NCI-H1048 (cell line): ENCODE measurements at regions not wholly inside any gene's neighbourhood (a gene's known extent, or its start where the extent isn't known, plus 50 kb on each side); places are given as distances from the start of the nearest gene placed in this dataset.
"Not testable (repeated sequence)": the region's sequence is repeated elsewhere in the genome, so short reads cannot be mapped to it uniquely, and the experiment has no call there.

Experiments
- DNase-seq: peaks from one replicate; lab custom pipeline; 2025; lab: John Stamatoyannopoulos, UW

DNA sequence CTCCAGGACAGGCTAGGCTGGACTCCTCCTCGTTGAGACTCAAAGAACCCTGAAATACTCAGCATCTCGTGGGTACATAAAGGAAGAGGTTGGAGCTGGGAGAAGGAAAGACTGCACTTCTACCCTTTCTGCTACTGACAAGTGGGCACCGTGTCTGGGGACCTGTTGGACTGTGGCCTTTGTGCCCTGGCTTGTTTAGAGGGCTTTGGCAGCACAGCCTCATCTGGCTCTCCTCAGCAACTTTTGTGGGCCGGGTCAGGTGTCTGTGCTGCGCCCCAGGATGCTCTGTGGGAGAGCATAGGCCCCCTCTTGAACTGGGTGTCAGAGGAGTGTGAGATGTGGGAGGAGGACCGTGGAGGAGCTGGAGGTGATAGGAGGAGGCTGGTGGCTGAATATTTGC, 142.4 kb downstream of the FCRL5 start:
- DNase-seq, result no peak

DNA sequence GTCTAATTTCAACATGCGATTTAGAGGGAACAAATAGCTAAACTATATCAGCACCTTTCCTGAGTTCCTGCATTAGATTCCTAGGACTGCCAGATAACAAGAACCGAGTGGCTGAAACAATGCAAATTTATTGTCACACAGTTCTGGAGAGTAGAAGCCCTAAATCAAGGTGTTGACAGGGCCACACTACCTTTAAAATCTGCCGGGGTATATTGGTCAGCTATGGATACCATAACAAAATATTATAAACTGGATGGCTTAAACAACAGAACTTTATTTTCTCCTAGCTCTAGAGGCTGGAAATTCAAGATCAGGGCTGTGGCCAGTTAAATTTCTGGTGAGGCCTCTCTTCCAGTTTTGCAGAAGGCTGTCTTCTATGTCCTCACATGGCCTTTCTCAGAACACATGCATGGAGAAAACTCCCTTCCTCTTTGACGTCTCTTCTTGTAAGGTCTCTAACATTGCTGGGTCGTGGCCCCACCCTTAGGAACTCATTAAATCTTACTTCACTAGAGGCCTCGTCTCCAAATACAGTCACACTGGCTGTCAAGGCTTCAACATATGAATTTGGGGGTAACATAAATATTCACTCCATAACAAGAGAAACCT, 144.3 kb downstream of the FCRL5 start:
- DNase-seq, result no peak

DNA sequence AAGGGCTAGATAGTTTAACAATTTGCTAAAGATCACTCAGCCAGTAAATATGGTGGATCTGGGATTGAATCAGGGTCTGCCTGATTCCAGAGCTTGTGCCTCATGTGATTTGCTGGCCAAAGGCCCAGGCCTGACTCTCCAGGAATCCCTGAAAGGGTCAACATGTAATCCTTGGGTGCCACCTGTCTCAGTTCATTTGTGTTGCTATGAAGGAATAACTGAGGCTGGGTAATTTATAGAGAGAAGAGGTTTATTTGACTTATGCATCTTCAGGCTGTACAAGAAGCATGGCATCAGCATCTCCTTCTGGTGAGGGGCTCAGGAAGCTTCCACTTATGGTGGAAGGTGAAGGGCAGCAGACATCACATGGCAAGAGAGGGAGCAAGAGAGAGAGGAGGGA, 144.9 kb downstream of the FCRL5 start:
- DNase-seq, result no peak

DNA sequence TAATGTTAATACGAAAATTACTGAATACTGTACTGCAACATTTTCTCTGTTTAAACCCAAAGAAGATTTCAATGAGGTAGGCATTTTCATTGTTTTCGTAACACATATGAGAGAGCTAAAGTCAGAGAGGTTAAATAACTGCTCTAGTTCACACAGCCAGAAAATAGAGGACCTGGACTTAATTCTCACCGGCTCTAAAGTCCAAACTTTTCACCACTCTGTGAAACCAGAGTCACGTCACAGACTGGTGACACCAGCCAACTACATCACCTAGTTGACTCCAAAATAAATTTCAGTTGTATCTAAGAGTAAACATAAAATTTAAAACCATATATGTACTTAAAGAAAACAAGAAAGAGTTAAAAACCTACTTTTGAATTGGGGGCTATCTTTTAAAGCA, 146.7 kb downstream of the FCRL5 start:
- no peak for DNase-seq

DNA sequence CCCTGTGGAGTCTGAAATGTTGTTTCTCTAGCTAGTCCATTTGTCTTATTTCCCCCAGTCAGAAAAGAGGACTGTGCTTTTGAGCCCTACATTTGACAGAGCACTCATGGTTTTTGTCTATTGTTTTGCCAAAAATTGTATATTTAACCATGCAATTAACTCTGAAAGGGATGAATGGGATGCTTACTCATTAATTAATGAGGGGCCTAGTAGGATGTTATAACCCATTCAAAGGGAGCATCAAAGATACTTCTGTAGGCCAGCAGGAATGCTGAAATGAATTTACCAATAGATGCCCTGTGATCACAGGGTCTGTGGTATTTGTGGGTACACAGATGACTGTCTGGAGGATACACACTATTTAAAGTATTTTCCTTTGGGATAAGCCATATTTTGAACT, 147.7 kb downstream of the FCRL5 start:
- no peak for DNase-seq

DNA sequence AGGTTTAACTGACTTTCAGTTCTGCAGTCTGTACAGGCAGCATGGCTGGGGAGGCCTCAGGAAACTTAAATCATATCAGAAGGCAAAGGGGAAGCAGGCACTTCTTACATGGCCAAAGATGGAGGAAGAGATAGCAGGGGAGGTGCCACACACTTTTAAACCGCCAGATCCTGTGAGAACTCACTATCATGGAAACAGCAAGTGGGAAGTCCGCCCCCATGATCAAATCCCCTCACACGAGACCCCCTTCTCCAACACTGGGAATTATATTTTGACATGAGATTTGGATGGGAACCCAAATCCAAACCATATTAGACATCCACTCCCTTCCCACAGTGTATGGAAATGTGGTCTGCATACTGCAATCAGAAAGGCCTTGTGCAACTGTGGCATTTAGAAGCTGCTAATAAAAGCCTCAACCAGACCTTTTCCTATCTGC, 148.2 kb downstream of the FCRL5 start:
- no peak for DNase-seq

DNA sequence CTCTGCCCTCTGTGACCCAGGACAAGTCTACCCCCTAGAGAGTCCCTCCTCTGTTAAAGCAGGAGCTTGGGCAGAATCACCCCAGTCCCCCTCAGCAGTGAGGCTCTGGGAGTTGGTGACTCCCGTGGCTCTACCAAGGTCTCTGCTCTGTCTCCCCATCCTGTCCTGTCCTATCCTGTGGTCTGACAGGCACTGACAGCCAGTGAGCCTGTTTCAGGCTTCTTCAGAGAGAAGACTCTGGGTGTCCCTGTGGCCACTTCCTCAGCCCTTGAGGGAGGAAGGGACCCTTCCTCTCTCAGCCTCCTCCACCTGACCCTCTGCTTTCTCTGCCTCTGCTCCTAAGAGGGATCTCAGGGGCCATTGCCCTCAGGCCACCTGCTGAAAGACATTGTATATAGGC, 148.7 kb downstream of the FCRL5 start:
- no peak for DNase-seq

DNA sequence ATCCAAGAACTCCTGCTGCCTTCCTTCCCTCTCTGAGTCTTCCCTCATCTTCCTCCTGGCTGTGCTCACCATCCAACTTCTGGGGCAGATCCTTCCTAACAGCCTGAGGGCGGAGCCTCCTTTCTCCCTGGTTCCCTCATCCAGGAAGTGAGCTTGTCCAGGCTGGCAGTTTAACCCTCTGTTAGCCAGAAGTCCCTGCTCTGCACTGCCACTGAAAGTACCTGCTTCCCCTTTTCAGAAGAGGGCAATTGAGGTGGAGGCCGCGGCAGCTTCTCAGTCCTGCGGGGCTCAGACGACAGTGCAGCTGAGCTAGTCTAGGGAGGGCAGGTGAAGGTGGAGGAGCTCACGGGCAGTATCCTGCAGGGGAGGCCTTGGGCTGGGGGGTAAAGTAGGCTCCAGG, 149.1 kb downstream of the FCRL5 start:
- DNase-seq, result no peak

DNA sequence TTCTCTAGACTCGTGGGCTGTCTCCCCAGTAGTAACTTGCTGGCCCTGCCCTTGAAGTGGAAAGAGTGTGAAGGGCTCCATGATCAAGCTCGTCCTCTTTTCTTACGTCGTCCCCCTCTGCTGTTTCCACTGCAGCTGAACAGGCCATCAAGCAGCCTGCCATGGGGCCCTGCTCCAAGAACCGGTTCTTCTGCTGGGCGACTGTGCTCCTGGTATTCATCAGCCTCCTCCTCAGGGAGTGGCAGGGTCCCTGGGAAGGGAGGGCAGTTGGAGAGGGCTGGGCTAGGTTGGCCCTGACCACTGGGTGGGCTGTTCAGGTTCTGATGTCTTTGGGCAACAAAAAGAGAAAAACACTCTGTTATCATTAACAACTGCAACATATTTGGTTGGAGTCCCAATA, 151.5 kb downstream of the FCRL5 start:
- DNase-seq, result no peak

DNA sequence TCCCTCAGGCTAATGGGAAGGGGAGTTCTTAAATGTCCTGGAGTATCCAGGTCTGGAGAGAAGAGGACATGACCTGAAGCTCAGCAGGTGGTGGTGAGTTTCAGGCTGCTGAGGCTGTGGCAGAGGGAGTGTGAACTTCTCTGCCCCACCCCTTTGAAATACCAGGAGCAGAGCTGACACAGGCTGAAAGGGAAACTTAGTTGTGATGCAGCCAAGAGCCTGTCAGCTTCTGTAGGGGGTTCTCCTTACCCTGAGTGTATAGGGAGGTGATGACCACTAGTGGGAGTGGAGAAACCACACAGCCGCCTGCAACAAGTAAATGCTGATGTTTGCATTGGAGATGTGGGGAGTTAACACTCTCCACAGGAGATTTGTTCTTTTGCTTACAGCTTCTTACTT, 152.3 kb downstream of the FCRL5 start:
- no peak for DNase-seq

DNA sequence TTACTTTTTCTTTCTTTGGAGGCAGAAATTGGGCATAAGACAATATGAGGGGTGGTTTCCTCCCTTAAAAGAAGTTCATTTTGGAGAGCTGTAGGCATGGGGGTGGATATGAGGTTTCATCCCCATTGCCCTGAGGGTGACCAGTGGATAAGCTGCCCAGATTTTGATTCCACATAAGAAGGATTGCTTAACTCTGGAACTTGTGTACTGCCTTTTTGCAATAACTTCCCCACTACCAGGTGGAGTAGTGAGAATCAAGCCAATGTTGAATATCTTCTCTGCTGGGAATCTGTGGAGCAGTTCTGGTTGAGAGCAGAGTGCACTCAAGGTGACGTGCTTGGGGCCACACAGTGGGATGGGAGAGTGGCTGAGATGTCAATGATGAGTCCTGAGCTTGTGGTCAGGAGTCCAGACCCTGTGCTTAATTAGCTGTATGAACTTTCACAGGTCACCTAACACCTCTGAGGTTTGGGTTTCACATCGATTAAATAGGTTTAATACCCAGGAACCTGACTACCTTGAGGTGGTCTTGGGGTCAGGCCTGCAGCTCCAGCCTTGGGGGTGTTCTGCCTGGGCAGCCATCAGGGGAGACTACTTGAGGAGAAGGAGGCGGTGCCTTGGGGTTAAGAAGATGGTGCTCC, 152.9 kb downstream of the FCRL5 start:
- no peak for DNase-seq

DNA sequence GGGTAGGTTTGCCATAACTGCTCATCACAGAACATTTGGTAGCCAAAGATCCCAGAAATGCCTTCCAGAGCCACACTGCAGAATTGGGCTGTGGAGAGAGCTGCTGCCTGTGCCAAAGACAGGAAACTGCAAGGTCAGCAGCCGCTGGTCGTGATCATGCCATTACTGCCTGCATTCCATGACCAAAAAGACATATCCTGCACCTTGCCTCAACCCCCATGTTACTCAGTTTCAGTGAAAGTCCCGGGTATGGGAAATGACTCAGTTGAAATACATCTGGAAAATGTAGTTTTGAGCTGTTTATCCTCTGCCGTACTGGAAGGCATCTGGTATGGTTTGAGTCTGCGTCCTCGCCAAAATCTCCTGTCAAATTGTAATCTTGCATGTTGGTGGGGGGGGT, 161.7 kb downstream of the FCRL5 start:
- DNase-seq, result no peak

DNA sequence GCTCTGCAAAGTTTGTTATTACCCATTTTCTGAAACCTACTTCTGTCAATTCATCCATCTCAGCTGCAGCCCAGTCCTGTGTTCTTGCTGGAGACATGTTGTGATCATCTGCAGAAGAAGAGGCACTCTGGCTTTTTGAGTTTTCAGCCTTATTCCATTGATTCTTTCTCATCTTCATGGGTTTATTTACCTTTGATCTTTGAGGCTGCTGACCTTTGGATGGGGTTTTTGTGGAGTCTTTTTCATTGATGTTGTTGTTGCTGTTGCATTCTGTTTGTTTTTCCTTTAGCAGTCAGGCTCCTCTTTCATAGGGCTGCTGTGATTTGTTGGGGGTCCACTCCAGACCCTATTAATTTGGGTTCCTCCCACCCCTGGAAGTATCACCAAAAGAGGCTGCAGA, 164.3 kb downstream of the FCRL5 start:
- DNase-seq, result no peak

DNA sequence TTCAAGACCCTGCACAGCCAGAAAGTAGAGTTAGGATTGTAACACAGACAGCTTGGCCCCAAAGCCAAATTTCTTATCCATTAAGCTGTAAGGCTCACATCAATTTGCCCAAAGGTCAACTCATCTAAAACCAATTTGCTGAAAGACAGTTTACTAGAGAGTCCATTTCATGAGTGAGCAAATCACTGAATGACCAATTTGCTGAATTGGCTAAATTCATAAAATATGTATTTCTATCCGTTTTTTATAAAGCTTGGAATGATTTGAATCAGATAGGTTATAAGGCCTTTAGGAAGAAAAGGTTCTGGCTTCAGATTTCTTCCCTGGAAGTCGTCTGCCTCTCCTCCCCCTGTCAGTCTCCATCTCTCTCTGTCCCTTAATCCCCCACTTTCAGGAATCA, 168.1 kb downstream of the FCRL5 start:
- no peak for DNase-seq

DNA sequence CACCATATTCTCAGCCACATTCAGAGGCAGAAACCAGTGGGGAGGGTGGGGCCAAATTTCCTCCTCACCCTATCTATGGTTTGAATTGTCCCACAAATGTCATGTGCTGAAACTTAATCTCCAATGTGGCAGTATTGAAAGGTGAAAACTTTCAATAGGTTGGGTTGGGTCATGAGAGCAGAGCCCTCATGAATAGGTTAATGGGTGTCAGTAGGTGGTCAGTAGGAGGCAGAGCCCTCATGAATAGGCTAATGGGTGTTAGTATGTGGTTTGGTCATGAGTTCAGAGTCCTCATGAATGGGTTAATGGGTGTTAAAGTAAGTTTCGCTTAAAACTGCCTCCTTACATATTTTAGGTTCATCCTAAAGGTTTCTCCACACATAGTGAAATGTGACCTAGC, 170.0 kb downstream of the FCRL5 start:
- no peak for DNase-seq

DNA sequence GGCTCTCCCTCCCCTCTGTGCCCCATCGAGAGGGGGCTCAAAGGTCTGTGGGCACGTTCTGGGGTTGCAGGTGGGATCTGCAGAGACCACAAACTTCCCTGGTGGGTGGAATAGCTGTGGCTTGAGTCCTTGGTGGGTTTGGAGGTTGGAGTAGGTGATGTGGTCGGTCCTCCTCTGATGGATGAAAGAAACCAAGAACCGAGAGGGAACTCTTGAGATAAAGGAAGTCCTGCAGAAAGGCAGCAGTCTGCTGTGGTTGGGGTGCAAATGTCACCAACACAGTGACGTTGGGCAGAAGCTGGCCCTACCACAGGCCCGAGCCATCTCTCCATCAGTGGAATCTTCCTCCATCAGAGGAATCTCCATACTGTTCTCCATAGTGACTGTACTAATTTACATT, 171.8 kb downstream of the FCRL5 start:
- no peak for DNase-seq

DNA sequence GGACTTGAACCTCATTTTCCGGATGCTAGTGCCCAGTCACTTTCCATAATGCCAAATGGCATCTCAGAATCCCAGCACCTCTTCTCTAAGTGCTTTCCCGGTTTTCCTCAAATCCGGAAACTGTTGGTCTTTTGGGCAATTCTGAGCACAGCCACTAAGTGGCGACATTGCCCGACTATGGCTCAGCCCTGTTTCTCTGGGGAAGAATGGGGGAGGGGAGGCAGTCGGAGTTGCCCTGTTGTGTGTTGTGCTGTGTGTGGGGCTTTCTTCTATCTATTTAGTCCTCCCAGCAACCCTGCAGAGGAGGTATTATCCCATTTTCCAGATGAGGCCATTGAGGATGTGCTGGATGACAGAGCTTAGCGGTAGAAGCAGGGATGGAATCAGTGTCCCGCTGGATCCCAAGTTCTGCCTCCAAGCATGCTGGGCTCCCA, 175.0 kb downstream of the FCRL5 start:
- peak; percentile 45 for DNase-seq

DNA sequence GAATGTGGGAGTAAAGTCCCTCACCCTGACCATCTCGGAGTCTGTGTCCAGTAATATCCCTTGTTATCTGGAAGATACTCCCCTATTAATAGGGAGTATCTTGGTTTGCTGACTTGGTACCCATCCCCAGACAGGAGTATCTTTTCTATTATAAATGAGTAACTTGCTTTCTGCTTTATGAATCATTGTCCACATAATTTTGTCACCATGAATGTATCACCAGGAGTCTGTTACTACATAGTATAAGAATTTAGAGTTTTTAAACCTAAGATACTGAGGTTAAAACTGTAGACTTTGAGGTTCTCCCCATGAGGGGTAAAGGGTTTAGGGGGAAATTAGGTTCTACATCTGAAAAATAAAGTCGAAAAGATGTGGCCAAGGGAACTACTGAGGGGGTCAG, 175.6 kb downstream of the FCRL5 start:
- no peak for DNase-seq

DNA sequence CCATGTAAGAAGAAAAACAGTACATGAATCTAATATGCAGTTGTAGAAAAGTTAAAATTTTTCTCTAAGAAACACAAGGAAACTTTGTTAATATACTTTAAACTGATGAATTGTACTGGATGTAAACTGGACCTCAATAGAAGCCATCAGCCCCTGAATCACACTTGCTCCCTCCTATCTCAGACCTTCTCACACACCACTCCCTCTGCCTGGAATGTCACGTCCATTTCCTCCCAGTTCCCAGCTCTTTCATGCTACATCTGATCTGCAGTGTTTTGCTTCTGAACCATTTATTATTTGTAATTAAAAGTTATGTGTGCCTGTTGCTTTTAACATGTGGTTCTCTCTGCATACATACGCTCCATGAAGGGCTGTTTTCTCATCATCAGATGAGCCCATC, 180.0 kb downstream of the FCRL5 start:
- not testable (repeated sequence) for DNase-seq

DNA sequence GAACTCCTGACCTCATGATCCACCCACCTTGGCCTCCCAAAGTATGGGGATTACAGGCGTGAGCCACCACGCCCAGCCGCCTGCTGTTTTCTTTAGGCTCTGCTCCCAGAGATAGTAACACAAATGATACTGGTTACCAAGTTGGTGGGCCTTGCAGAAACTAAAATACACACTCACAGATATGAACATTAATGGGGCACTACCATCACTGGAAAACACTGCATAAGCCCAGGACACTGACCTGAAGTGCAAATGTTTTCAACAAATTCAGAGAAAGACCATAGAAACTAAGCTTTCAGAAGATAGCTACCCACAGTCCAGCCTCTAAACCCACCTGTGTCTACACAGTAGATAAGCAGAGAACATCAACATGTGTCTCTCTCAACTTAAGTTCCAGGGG, 180.5 kb downstream of the FCRL5 start:
- no peak for DNase-seq

DNA sequence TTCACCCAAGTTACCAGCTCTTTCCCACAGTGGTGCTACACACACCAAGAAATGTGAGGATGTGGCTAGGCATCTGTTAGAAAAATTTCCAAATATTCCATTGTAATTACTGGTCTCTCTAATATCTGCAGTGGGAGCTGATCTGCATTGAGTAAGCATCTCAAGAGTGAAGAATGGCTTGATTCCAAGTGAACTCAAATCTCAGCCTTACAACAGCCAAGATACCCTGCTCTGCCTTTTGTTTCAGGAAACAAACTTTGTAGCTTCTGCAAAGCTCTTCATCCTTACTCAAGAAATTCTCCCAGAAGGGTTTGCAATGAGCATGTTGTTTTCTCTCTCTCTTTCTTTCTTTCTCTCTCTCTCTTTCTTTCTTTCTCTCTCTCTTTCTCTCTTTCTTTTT, 181.1 kb downstream of the FCRL5 start:
- DNase-seq, result no peak

DNA sequence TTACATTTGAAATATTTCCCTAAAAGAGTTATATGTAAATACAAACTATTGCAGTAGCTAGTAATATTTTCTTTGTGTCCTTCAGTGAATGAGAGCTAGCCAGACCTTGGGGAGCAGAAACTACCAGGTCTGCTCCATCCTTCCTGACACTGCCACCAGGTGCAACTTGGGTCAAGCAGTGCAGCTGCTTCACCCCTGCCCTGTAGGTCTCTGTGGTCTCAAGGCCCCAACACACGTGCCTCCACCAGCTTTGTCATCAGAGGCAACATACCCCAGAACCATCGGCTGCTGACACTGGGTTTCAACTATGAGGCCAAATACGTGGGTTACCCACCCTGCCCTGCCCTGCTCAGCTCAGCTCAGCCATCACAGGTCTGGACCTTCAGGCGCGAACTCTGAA, 181.6 kb downstream of the FCRL5 start:
- DNase-seq, result no peak

DNA sequence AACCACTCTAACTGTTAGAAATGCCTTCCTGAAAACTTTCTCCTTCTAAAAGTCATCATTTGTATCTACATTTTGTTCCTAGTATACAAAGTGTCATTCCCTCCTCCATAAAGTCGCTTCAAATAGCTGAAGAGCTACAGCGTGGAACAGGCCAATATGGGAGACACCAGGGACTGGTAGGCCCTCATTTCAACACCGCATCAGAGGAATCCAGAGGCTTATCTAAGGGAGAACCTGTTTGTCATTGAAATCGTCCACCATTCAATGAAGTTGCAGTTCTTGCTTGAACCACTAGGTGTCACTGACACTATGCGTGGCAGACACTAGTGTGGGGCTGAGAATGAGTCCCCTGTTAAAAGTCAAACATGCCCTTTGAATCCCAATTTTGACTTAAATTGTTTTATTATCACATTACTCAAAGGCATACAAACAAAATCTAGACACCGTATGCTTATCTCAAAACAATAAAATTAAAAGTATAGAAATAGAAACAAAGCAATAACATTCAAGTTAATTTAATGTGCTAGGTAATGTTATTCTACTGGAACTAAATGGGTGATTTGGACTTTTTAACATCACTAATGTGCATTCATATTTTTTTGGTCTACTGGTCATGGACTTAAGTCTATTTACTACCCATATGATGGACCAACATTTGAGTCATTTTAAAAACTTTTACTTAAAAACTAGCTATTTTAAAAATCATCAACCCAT, 182.3 kb downstream of the FCRL5 start:
- DNase-seq, result peak; percentile 19

DNA sequence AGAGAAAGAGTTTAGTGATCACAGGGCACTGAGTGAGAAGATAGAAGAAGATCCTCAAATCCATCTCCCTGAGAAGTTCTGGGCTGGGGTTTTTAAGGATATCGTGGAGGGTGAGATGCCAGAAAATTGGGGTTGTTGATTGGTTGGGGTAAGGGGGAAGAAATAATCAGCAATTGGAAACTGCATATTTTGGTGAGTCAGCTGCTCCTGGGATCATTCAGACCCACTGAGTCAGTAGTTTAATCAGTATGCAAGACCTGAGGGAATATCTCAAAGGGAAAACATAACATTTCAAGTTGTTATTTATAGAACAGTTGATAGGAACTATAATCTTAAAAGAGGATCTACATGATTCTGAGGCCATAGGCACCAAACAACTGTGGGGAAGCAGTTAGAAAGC, 183.4 kb downstream of the FCRL5 start:
- not testable (repeated sequence) for DNase-seq
